T1000 (cell line): ENCODE measurements at regions not wholly inside any gene's neighbourhood (a gene's known extent, or its start where the extent isn't known, plus 50 kb on each side); places are given as distances from the start of the nearest gene placed in this dataset.
"Not testable (repeated sequence)": the region's sequence is repeated elsewhere in the genome, so short reads cannot be mapped to it uniquely, and the experiment has no call there.

Source experiments
- DNase-seq: peaks from one replicate; lab custom pipeline; 2025; ENCODE audit warnings: mixed read lengths; lab: John Stamatoyannopoulos, UW

- DNase-seq: no peak
These were observed 107.4 kb upstream of the FOXN3 start for GRCh38 chr14:89524412-89524811.

- DNase-seq: no peak
These were observed 105.0 kb upstream of the FOXN3 start for GRCh38 chr14:89521988-89522387.

- DNase-seq: no peak
These were observed 102.0 kb upstream of the FOXN3 start for GRCh38 chr14:89519040-89519439.

- no peak for DNase-seq
These were observed 99.1 kb upstream of the FOXN3 start for GRCh38 chr14:89516173-89516572.

- no peak for DNase-seq
These were observed 97.6 kb upstream of the FOXN3 start for GRCh38 chr14:89514601-89515000.

GRCh38 chr14:89509891-89510290 lies 92.9 kb upstream of the FOXN3 start:
- DNase-seq: no peak

- no peak for DNase-seq
These were observed 91.8 kb upstream of the FOXN3 start for GRCh38 chr14:89508863-89509262.

- no peak for DNase-seq
These were observed 91.0 kb upstream of the FOXN3 start for GRCh38 chr14:89507926-89508460.

GRCh38 chr14:89507521-89507920 lies 90.5 kb upstream of the FOXN3 start:
- DNase-seq: no peak

- not testable (repeated sequence) for DNase-seq
These were observed 89.9 kb upstream of the FOXN3 start for GRCh38 chr14:89506891-89507452.

- DNase-seq: no peak
These were observed 87.7 kb upstream of the FOXN3 start for GRCh38 chr14:89504602-89505313.

GRCh38 chr14:89504091-89504490 lies 87.1 kb upstream of the FOXN3 start:
- DNase-seq: no peak

- no peak for DNase-seq
These were observed 86.5 kb upstream of the FOXN3 start for GRCh38 chr14:89503431-89503996.

GRCh38 chr14:89502966-89503365 lies 85.9 kb upstream of the FOXN3 start:
- DNase-seq: no peak

- DNase-seq: no peak
These were observed 84.3 kb upstream of the FOXN3 start for GRCh38 chr14:89501381-89501780.

- no peak for DNase-seq
These were observed 83.3 kb upstream of the FOXN3 start for GRCh38 chr14:89500303-89500702.

- no peak for DNase-seq
These were observed 81.8 kb upstream of the FOXN3 start for GRCh38 chr14:89498878-89499277.

- no peak for DNase-seq
These were observed 78.7 kb upstream of the FOXN3 start for GRCh38 chr14:89495718-89496117.

GRCh38 chr14:89493877-89494634 lies 77.0 kb upstream of the FOXN3 start:
- DNase-seq: no peak

- DNase-seq: no peak
These were observed 76.4 kb upstream of the FOXN3 start for GRCh38 chr14:89493406-89493805.

GRCh38 chr14:89491711-89492381 lies 74.8 kb upstream of the FOXN3 start:
- no peak for DNase-seq

GRCh38 chr14:89490466-89490865 lies 73.4 kb upstream of the FOXN3 start:
- no peak for DNase-seq
